SK-N-SH treated with all-trans-retinoic acid at 6 μM for 48 hours (cell line): ENCODE measurements at regions not wholly inside any gene's neighbourhood (a gene's known extent, or its start where the extent isn't known, plus 50 kb on each side); places are given as distances from the start of the nearest gene placed in this dataset.

Experiments used
- ARNTL ChIP-seq: fragments of 450-650 bp; formaldehyde crosslinking; IDR thresholded peaks from 2 replicates; pipeline ENCODE4 v1.5.0; 2020; ENCODE audit warnings: low read depth, mild to moderate bottlenecking, moderate library complexity, borderline replicate concordance
- BACH2 ChIP-seq: fragments of 250-450 bp; sonication (Bioruptor Pico); IDR thresholded peaks from 2 replicates; pipeline ENCODE4 v1.9.0; 2021; ENCODE audit warnings: mild to moderate bottlenecking, borderline replicate concordance
- ESRRG ChIP-seq: fragments of 250-450 bp; sonication (Bioruptor Pico); IDR thresholded peaks from 2 replicates; pipeline ENCODE4 v1.6.1; 2021; ENCODE audit warnings: mild to moderate bottlenecking
- PPARA ChIP-seq: fragments of 250-450 bp; sonication (Bioruptor Pico); IDR thresholded peaks from 2 replicates; pipeline ENCODE4 v1.5.0; 2020; ENCODE audit warnings: mild to moderate bottlenecking, borderline replicate concordance
- RARB ChIP-seq: fragments of 250-450 bp; sonication (Bioruptor Pico); IDR thresholded peaks from 2 replicates; pipeline ENCODE4 v1.8.0; 2021; ENCODE audit warnings: mild to moderate bottlenecking, moderate library complexity
- TCF4 ChIP-seq: fragments of 250-450 bp; sonication (Bioruptor Pico); IDR thresholded peaks from 2 replicates; pipeline ENCODE4 v1.8.0; 2021; ENCODE audit warnings: mild to moderate bottlenecking, moderate library complexity, borderline replicate concordance
- ZFP3 ChIP-seq: fragments of 250-450 bp; sonication (Bioruptor Pico); IDR thresholded peaks from 2 replicates; pipeline ENCODE4 v1.5.0; 2020; ENCODE audit warnings: mild to moderate bottlenecking, moderate library complexity
- ZFP30 ChIP-seq: fragments of 450-650 bp; formaldehyde crosslinking; IDR thresholded peaks from 2 replicates; pipeline ENCODE4 v1.5.0; 2022; ENCODE audit warnings: mild to moderate bottlenecking, moderate library complexity
- TF ChIP-seq, protein P1 (sequence below): fragments of 250-450 bp; sonication (Bioruptor Pico); IDR thresholded peaks from 2 replicates; pipeline ENCODE4 v1.5.0; 2020; ENCODE audit warnings: mild to moderate bottlenecking, moderate library complexity
- TF ChIP-seq, protein P2 (sequence below): fragments of 250-450 bp; sonication (Bioruptor Pico); IDR thresholded peaks from 2 replicates; pipeline ENCODE4 v1.8.0; 2020; ENCODE audit warnings: mild to moderate bottlenecking, moderate library complexity, borderline replicate concordance
- TF ChIP-seq, protein P3 (sequence below): fragments of 250-450 bp; sonication (Bioruptor Pico); IDR thresholded peaks from 2 replicates; pipeline ENCODE4 v1.5.1; 2020; ENCODE audit warnings: low read depth, mild to moderate bottlenecking, moderate library complexity

DNA sequence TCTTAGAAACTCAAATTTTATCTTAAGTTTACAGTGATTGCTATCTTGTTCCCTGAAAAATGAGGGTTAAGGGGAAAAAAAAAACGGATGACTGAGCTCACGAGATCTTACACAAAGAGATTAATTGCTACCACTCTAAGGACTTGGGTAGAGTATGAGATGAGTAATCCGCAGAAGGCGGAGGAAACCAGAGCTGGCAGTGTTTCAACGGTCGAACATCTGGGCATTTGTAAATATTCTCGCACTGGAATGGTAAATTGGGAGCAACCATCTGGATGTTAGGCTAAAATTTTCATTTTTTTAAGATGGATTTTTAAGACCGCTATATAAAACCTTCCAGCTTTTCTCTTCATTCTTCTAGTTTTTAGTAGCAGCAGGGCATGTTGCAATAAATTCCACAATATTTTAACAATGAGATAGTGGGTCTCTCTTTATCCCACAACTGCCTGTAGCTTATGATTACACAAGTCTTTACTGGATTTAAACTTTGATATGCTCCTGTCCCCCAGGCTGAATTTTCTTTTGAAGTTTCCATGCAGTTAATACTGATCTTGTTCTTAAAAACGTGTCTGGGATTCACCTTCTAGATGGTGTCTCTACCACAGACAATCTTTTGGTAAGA is 1324.1 kb downstream of the AACS start:
- TF ChIP-seq, protein P1, sequence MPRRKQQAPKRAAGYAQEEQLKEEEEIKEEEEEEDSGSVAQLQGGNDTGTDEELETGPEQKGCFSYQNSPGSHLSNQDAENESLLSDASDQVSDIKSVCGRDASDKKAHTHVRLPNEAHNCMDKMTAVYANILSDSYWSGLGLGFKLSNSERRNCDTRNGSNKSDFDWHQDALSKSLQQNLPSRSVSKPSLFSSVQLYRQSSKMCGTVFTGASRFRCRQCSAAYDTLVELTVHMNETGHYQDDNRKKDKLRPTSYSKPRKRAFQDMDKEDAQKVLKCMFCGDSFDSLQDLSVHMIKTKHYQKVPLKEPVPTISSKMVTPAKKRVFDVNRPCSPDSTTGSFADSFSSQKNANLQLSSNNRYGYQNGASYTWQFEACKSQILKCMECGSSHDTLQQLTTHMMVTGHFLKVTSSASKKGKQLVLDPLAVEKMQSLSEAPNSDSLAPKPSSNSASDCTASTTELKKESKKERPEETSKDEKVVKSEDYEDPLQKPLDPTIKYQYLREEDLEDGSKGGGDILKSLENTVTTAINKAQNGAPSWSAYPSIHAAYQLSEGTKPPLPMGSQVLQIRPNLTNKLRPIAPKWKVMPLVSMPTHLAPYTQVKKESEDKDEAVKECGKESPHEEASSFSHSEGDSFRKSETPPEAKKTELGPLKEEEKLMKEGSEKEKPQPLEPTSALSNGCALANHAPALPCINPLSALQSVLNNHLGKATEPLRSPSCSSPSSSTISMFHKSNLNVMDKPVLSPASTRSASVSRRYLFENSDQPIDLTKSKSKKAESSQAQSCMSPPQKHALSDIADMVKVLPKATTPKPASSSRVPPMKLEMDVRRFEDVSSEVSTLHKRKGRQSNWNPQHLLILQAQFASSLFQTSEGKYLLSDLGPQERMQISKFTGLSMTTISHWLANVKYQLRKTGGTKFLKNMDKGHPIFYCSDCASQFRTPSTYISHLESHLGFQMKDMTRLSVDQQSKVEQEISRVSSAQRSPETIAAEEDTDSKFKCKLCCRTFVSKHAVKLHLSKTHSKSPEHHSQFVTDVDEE (CRISPR knock-in tag), result no peak
- TF ChIP-seq ZFP30 (CRISPR knock-in tag), result no peak
- no peak for TF ChIP-seq ZFP3 (CRISPR knock-in tag)
- TF ChIP-seq, protein P2, sequence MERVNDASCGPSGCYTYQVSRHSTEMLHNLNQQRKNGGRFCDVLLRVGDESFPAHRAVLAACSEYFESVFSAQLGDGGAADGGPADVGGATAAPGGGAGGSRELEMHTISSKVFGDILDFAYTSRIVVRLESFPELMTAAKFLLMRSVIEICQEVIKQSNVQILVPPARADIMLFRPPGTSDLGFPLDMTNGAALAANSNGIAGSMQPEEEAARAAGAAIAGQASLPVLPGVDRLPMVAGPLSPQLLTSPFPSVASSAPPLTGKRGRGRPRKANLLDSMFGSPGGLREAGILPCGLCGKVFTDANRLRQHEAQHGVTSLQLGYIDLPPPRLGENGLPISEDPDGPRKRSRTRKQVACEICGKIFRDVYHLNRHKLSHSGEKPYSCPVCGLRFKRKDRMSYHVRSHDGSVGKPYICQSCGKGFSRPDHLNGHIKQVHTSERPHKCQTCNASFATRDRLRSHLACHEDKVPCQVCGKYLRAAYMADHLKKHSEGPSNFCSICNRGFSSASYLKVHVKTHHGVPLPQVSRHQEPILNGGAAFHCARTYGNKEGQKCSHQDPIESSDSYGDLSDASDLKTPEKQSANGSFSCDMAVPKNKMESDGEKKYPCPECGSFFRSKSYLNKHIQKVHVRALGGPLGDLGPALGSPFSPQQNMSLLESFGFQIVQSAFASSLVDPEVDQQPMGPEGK (CRISPR knock-in tag), result no peak
- no peak for TF ChIP-seq TCF4
- no peak for TF ChIP-seq RARB (CRISPR knock-in tag)
- TF ChIP-seq ARNTL, result no peak
- no peak for TF ChIP-seq ESRRG (CRISPR knock-in tag)
- TF ChIP-seq BACH2 (CRISPR knock-in tag), result no peak
- TF ChIP-seq, protein P3, sequence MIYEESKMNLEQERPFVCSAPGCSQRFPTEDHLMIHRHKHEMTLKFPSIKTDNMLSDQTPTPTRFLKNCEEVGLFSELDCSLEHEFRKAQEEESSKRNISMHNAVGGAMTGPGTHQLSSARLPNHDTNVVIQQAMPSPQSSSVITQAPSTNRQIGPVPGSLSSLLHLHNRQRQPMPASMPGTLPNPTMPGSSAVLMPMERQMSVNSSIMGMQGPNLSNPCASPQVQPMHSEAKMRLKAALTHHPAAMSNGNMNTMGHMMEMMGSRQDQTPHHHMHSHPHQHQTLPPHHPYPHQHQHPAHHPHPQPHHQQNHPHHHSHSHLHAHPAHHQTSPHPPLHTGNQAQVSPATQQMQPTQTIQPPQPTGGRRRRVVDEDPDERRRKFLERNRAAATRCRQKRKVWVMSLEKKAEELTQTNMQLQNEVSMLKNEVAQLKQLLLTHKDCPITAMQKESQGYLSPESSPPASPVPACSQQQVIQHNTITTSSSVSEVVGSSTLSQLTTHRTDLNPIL (CRISPR knock-in tag), result no peak
- TF ChIP-seq PPARA, result no peak
